ENCODE measurements at regions not wholly inside any gene's neighbourhood (a gene's known extent, or its start where the extent isn't known, plus 50 kb on each side); places are given as distances from the start of the nearest gene placed in this dataset.

DNA sequence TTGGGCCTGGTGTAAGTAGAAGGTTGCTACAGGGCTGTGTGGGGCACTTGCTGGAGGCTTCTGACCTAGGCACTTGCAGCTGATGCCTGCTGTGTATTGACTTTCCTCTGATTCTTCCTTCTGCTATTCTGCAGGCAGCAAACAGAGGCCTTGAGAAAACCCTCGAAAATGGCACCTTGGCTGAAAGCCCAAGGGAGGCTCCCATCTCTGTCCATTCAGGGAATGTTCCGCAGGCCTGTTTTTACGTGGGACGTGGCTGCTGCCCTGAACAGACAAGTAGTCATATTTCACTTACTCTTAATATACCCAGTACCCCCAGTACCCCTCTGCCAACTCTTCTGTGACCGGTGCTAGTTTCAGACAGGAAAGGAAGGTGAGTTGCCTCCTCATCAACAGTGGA is 664.7 kb downstream of the INHBA start (continued):
- TF ChIP-seq, protein P1, sequence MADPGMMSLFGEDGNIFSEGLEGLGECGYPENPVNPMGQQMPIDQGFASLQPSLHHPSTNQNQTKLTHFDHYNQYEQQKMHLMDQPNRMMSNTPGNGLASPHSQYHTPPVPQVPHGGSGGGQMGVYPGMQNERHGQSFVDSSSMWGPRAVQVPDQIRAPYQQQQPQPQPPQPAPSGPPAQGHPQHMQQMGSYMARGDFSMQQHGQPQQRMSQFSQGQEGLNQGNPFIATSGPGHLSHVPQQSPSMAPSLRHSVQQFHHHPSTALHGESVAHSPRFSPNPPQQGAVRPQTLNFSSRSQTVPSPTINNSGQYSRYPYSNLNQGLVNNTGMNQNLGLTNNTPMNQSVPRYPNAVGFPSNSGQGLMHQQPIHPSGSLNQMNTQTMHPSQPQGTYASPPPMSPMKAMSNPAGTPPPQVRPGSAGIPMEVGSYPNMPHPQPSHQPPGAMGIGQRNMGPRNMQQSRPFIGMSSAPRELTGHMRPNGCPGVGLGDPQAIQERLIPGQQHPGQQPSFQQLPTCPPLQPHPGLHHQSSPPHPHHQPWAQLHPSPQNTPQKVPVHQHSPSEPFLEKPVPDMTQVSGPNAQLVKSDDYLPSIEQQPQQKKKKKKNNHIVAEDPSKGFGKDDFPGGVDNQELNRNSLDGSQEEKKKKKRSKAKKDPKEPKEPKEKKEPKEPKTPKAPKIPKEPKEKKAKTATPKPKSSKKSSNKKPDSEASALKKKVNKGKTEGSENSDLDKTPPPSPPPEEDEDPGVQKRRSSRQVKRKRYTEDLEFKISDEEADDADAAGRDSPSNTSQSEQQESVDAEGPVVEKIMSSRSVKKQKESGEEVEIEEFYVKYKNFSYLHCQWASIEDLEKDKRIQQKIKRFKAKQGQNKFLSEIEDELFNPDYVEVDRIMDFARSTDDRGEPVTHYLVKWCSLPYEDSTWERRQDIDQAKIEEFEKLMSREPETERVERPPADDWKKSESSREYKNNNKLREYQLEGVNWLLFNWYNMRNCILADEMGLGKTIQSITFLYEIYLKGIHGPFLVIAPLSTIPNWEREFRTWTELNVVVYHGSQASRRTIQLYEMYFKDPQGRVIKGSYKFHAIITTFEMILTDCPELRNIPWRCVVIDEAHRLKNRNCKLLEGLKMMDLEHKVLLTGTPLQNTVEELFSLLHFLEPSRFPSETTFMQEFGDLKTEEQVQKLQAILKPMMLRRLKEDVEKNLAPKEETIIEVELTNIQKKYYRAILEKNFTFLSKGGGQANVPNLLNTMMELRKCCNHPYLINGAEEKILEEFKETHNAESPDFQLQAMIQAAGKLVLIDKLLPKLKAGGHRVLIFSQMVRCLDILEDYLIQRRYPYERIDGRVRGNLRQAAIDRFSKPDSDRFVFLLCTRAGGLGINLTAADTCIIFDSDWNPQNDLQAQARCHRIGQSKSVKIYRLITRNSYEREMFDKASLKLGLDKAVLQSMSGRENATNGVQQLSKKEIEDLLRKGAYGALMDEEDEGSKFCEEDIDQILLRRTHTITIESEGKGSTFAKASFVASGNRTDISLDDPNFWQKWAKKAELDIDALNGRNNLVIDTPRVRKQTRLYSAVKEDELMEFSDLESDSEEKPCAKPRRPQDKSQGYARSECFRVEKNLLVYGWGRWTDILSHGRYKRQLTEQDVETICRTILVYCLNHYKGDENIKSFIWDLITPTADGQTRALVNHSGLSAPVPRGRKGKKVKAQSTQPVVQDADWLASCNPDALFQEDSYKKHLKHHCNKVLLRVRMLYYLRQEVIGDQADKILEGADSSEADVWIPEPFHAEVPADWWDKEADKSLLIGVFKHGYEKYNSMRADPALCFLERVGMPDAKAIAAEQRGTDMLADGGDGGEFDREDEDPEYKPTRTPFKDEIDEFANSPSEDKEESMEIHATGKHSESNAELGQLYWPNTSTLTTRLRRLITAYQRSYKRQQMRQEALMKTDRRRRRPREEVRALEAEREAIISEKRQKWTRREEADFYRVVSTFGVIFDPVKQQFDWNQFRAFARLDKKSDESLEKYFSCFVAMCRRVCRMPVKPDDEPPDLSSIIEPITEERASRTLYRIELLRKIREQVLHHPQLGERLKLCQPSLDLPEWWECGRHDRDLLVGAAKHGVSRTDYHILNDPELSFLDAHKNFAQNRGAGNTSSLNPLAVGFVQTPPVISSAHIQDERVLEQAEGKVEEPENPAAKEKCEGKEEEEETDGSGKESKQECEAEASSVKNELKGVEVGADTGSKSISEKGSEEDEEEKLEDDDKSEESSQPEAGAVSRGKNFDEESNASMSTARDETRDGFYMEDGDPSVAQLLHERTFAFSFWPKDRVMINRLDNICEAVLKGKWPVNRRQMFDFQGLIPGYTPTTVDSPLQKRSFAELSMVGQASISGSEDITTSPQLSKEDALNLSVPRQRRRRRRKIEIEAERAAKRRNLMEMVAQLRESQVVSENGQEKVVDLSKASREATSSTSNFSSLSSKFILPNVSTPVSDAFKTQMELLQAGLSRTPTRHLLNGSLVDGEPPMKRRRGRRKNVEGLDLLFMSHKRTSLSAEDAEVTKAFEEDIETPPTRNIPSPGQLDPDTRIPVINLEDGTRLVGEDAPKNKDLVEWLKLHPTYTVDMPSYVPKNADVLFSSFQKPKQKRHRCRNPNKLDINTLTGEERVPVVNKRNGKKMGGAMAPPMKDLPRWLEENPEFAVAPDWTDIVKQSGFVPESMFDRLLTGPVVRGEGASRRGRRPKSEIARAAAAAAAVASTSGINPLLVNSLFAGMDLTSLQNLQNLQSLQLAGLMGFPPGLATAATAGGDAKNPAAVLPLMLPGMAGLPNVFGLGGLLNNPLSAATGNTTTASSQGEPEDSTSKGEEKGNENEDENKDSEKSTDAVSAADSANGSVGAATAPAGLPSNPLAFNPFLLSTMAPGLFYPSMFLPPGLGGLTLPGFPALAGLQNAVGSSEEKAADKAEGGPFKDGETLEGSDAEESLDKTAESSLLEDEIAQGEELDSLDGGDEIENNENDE (IDR thresholded peaks at IDR 0.05; ENCODE audit: insufficient replicate concordance, low read length): no peak
- TF ChIP-seq KDM1A (IDR thresholded peaks at IDR 0.05; ENCODE audit: borderline replicate concordance, low read length): no peak
- no peak for TF ChIP-seq POU5F1 (IDR thresholded peaks at IDR 0.05; ENCODE audit: low read depth, low read length)
- TF ChIP-seq CBX8 (IDR thresholded peaks at IDR 0.05; ENCODE audit: borderline replicate concordance, low read depth, low read length): no peak
- TF ChIP-seq SAP30 (IDR thresholded peaks at IDR 0.05; ENCODE audit: insufficient read depth, insufficient replicate concordance, low read length): no peak
- no peak for TF ChIP-seq CTBP2 (IDR thresholded peaks at IDR 0.05; ENCODE audit: borderline replicate concordance, insufficient read depth, insufficient read length, low read length)
